H1 (cell line): ENCODE measurements at regions not wholly inside any gene's neighbourhood (a gene's known extent, or its start where the extent isn't known, plus 50 kb on each side); places are given as distances from the start of the nearest gene placed in this dataset.

ENCODE experiments used
- CTCF ChIA-PET: fragments of 300-600 bp; sonication (Branson Sonifier 250); formaldehyde crosslinking; loops from one replicate; lab custom pipeline; 2021; ENCODE audit not compliant: partially characterized antibody; lab: Charles Lee
- POLR2A ChIA-PET: fragments of 300-600 bp; sonication (Branson Sonifier 250); formaldehyde crosslinking; loops from one replicate; lab custom pipeline; 2021; ENCODE audit warnings: inconsistent platforms; ENCODE audit not compliant: partially characterized antibody; lab: Charles Lee
- DNase-seq, 2 experiments: peaks; one replicate each; pipeline versions ENCODE4 v3.0.0 to v3.0.0-alpha.2; 2010 to 2022; ENCODE audit warnings: low spot score in 2 of 2, low read depth in 1 of 2, mixed read lengths in 1 of 2
- FAIRE-seq: peaks from 2 replicates; lab custom pipeline; 2011; peaks lifted over from hg19 to GRCh38; lab: Jason Lieb, UNC
- H2AFZ ChIP-seq: 2 replicates; pipeline ENCODE4 v1.8.1; 2012; ENCODE audit warnings: low read length, inconsistent platforms
- H2AK5ac ChIP-seq: 2 replicates; pipeline ENCODE4 v1.6.1; 2013; ENCODE audit warnings: low read depth, low read length
- H2BK120ac ChIP-seq: replicated peaks from 2 replicates; pipeline ENCODE3; 2013; ENCODE audit warnings: low read depth, low read length, inconsistent platforms
- H2BK12ac ChIP-seq: 2 replicates; pipeline ENCODE4 v1.6.1; 2013; ENCODE audit warnings: low read depth, low read length
- H2BK15ac ChIP-seq: 2 replicates; pipeline ENCODE4 v1.6.1; 2013; ENCODE audit warnings: low read length
- H2BK20ac ChIP-seq: 2 replicates; pipeline ENCODE4 v1.6.1; 2013; ENCODE audit warnings: low read length
- H2BK5ac ChIP-seq: 2 replicates; pipeline ENCODE4 v1.6.1; 2013; ENCODE audit warnings: low read depth, low read length
- H3K14ac ChIP-seq: 2 replicates; pipeline ENCODE4 v1.6.1; 2013; ENCODE audit warnings: inconsistent platforms; ENCODE audit not compliant: insufficient read length
- H3K18ac ChIP-seq: 2 replicates; pipeline ENCODE4 v1.6.1; 2013; ENCODE audit warnings: low read length; ENCODE audit errors: extremely low read depth
- H3K23ac ChIP-seq: 2 replicates; pipeline ENCODE4 v1.6.1; 2013; ENCODE audit warnings: inconsistent platforms; ENCODE audit not compliant: insufficient read length
- H3K23me2 ChIP-seq: 2 replicates; pipeline ENCODE4 v1.6.1; 2013; ENCODE audit warnings: low read depth, low read length
- H3K27ac ChIP-seq: 2 replicates; pipeline ENCODE4 v1.6.1; 2011; ENCODE audit warnings: low read depth, low read length, inconsistent platforms
- H3K27me3 ChIP-seq, 4 experiments: replicated peaks in 1 of 4; 1 replicate in 1 of 4; 2 replicates in 3 of 4; pipeline versions ENCODE4 v1.6.1 to v1.8.1; 2011 to 2013; ENCODE audit warnings: low read length in 3 of 4, mild to moderate bottlenecking in 3 of 4, inconsistent platforms in 2 of 4, mixed read lengths in 2 of 4, moderate library complexity in 1 of 4; ENCODE audit not compliant: control insufficient read depth in 3 of 4, insufficient read depth in 3 of 4; ENCODE audit errors: extremely low read depth in 1 of 4
- H3K36me3 ChIP-seq, 4 experiments: 2 replicates each; pipeline versions ENCODE4 v1.6.1 to v1.8.1; 2011 to 2013; ENCODE audit warnings: mild to moderate bottlenecking in 4 of 4, low read length in 3 of 4, moderate library complexity in 2 of 4, control low read depth in 1 of 4, inconsistent platforms in 1 of 4; ENCODE audit not compliant: insufficient read depth in 4 of 4, control insufficient read depth in 2 of 4
- H3K4ac ChIP-seq: replicated peaks from 2 replicates; pipeline ENCODE3; 2013; ENCODE audit warnings: low read length, low read depth, mixed read lengths, inconsistent platforms; ENCODE audit not compliant: insufficient read length
- H3K4me1 ChIP-seq, 4 experiments: replicated peaks in 1 of 4; 1 replicate in 1 of 4; 2 replicates in 3 of 4; pipeline versions ENCODE4 v1.6.1 to v1.8.1; 2011 to 2013; ENCODE audit warnings: low read length in 3 of 4, inconsistent platforms in 2 of 4, mixed read lengths in 1 of 4; ENCODE audit not compliant: insufficient read depth in 4 of 4, control insufficient read depth in 3 of 4
- H3K4me2 ChIP-seq, 2 experiments: 2 replicates each; pipeline versions ENCODE4 v1.6.1 to v1.8.1; 2011 to 2013; ENCODE audit warnings: low read depth in 2 of 2, low read length in 2 of 2, control low read depth in 1 of 2, inconsistent platforms in 1 of 2, mild to moderate bottlenecking in 1 of 2; ENCODE audit not compliant: insufficient read depth in 1 of 2
- H3K4me3 ChIP-seq, 4 experiments: fragments of 200-600, 300-600 bp in 1 of 4; sonication (generic), shearing (Covaris generic), sonication (Bioruptor Twin) in 1 of 4; 2 replicates each; pipeline versions ENCODE4 v1.5.1 to v1.8.1; 2011 to 2016; ENCODE audit warnings: low read length in 4 of 4, low read depth in 3 of 4, control low read depth in 2 of 4, inconsistent platforms in 2 of 4, mild to moderate bottlenecking in 2 of 4, mixed read lengths in 1 of 4, moderate library complexity in 1 of 4; ENCODE audit not compliant: insufficient read depth in 2 of 4; ENCODE audit errors: extremely low read depth in 1 of 4
- H3K56ac ChIP-seq: replicated peaks from 2 replicates; pipeline ENCODE3; 2013; ENCODE audit warnings: low read depth, mild to moderate bottlenecking, mixed read lengths, low read length, inconsistent platforms; ENCODE audit not compliant: insufficient read length
- H3K79me1 ChIP-seq: 2 replicates; pipeline ENCODE4 v1.6.1; 2013; ENCODE audit warnings: low read depth, low read length, control low read depth
- H3K79me2 ChIP-seq, 2 experiments: 2 replicates each; pipeline versions ENCODE4 v1.6.1 to v1.8.1; 2012 to 2013; ENCODE audit warnings: low read length in 2 of 2, mild to moderate bottlenecking in 2 of 2, inconsistent platforms in 1 of 2; ENCODE audit not compliant: insufficient read depth in 2 of 2, control insufficient read depth in 1 of 2
- H3K9ac ChIP-seq, 4 experiments: replicated peaks in 1 of 4; 1 replicate in 1 of 4; 2 replicates in 3 of 4; pipeline versions ENCODE4 v1.6.1 to v1.8.1; 2011 to 2013; ENCODE audit warnings: low read depth in 3 of 4, low read length in 3 of 4, control low read depth in 2 of 4, mild to moderate bottlenecking in 2 of 4, moderate library complexity in 2 of 4, inconsistent platforms in 1 of 4; ENCODE audit errors: extremely low read depth in 1 of 4
- H3K9me3 ChIP-seq, 2 experiments: 2 replicates each; pipeline versions ENCODE4 v1.6.1 to v1.8.1; 2012 to 2013; ENCODE audit warnings: mild to moderate bottlenecking in 2 of 2, moderate library complexity in 2 of 2, control low read depth in 1 of 2, inconsistent platforms in 1 of 2, low read depth in 1 of 2, low read length in 1 of 2, mixed read lengths in 1 of 2; ENCODE audit not compliant: insufficient read depth in 2 of 2
- H4K20me1 ChIP-seq, 2 experiments: replicated peaks in 1 of 2; 2 replicates each; pipeline versions ENCODE3 to v1.8.1; 2011 to 2013; ENCODE audit warnings: inconsistent platforms in 2 of 2, low read length in 2 of 2, mild to moderate bottlenecking in 1 of 2; ENCODE audit not compliant: insufficient read depth in 2 of 2, control insufficient read depth in 1 of 2
- H4K5ac ChIP-seq: 2 replicates; pipeline ENCODE4 v1.6.1; 2013; ENCODE audit warnings: low read length, low read depth, mixed read lengths, inconsistent platforms; ENCODE audit not compliant: insufficient read length
- H4K8ac ChIP-seq: 2 replicates; pipeline ENCODE4 v1.8.0; 2013; ENCODE audit warnings: mild to moderate bottlenecking, moderate library complexity, low read length, inconsistent platforms; ENCODE audit not compliant: insufficient read depth; ENCODE audit errors: extremely low read depth
- H4K91ac ChIP-seq: replicated peaks from 2 replicates; pipeline ENCODE3; 2013; ENCODE audit warnings: low read length, mixed read lengths, inconsistent platforms; ENCODE audit not compliant: insufficient read length
- BCL11A ChIP-seq, 2 experiments: IDR thresholded peaks; one replicate each; pipeline ENCODE4 v1.6.1; 2011; ENCODE audit warnings: low read depth in 2 of 2, low read length in 2 of 2, mild to moderate bottlenecking in 2 of 2
- BRCA1 ChIP-seq: IDR thresholded peaks from 2 replicates; pipeline ENCODE4 v1.6.1; 2012; ENCODE audit warnings: low read depth, low read length, improper control_type of control experiment
- JUN ChIP-seq: IDR thresholded peaks from 2 replicates; pipeline ENCODE4 v1.6.1; 2011; ENCODE audit warnings: low read depth, mild to moderate bottlenecking, improper control_type of control experiment, low read length
- TAF7 ChIP-seq: optimal IDR thresholded peaks from 2 replicates; pipeline ENCODE3; 2011; ENCODE audit warnings: low read depth, mild to moderate bottlenecking, inconsistent platforms, low read length, moderate library complexity, borderline replicate concordance
- TBP ChIP-seq: IDR thresholded peaks from 2 replicates; pipeline ENCODE4 v1.6.1; 2011; ENCODE audit warnings: low read depth, low read length, improper control_type of control experiment
- whole genome bisulfite sequencing, 2 experiments: shearing (Covaris generic) in 1 of 2; methylation state at CpG; one replicate each; pipeline versions ENCODE4 v1.1.6 to v1.1.7; 2013 to 2015; ENCODE audit warnings: low lambda C conversion rate in 2 of 2, mixed read lengths in 2 of 2, inconsistent platforms in 1 of 2, low coverage in 1 of 2, missing lambda C conversion rate in 1 of 2; ENCODE audit not compliant: insufficient replicate concordance in 2 of 2, insufficient coverage in 1 of 2, insufficient read length in 1 of 2; ENCODE audit errors: extremely low coverage in 1 of 2, missing lambda C conversion rate in 1 of 2; 5-methylcytosine and 5-hydroxymethylcytosine counted together

GRCh38 chr22:48784701-48785503 lies 1042.8 kb downstream of the BRD1 start:
- Histone ChIP-seq H4K8ac (no peak overlapping the region), H2AFZ (no peak overlapping the region), H3K79me2 (no peaks in the 10 kb centered on the region), H3K18ac (no peak overlapping the region), H4K91ac (no peak overlapping the region), H3K36me3 (no peaks in the 10 kb centered on the region), H3K4me3 (no peak overlapping the region), H2BK12ac (no peak overlapping the region), H3K9me3 (no peaks in the 10 kb centered on the region), H2BK15ac (no peak overlapping the region), H3K79me1 (no peaks in the 10 kb centered on the region), H3K14ac (no peak overlapping the region), H3K4me2 (no peak overlapping the region), H3K4ac (no peak overlapping the region), H3K56ac (no peak overlapping the region), H3K23ac (no peak overlapping the region), H2BK20ac (no peak overlapping the region), H2AK5ac (no peak overlapping the region), H3K27me3 (no peaks in the 10 kb centered on the region), H3K9ac (no peak overlapping the region), H3K23me2 (no peaks in the 10 kb centered on the region), H2BK120ac (no peak overlapping the region), H3K4me1 (peaks cover 0 to 3% (median 3%) of the 10 kb centered on the region in 4 experiments; a peak in 3 of 7 replicates), H4K20me1 (no peaks in the 10 kb centered on the region), H2BK5ac (no peak overlapping the region), H3K27ac (no peak overlapping the region), H4K5ac (no peak overlapping the region)
- ChIA-PET CTCF (interaction anchor here (1.8 kb wide), 1 partner anchor 11 kb away, joined by 7 read pairs; no protein-coding TSS in a partner anchor), POLR2A (no interaction called here)
- TF ChIP-seq BCL11A (IDR thresholded peaks at IDR 0.05; ENCODE audit: low read depth in 2 of 2, low read length in 2 of 2) (no peak), JUN (no peak), TBP (no peak), TAF7 (no peak), BRCA1 (no peak)
- DNase-seq (no peak), FAIRE-seq (no peak)
- 84% methylated on average over 17 of the region's 21 CpGs; no CpG with 5 or more reads in 1 of the 2 experiments for WGBS, 2 experiments
